C4-2B (cell line): ENCODE measurements at regions not wholly inside any gene's neighbourhood (a gene's known extent, or its start where the extent isn't known, plus 50 kb on each side); places are given as distances from the start of the nearest gene placed in this dataset.

ENCODE experiments used
- H3K27ac ChIP-seq: fragments of 450-650 bp; 2 replicates; pipeline ENCODE4 v1.5.1; 2017
- CTCF ChIP-seq: fragments of 450-650 bp; conservative IDR thresholded peaks from 2 replicates; pipeline ENCODE4 v1.5.1; 2017; ENCODE audit warnings: mild to moderate bottlenecking
- ZFX ChIP-seq: fragments of 450-650 bp; IDR thresholded peaks from 2 replicates; pipeline ENCODE4 v1.6.1; 2017

GRCh38 chr2:122186761-122187222, 431.3 kb downstream of the TSN start:
- TF ChIP-seq ZFX = no peak
- TF ChIP-seq CTCF = no peak
- H3K27ac ChIP-seq = no peak overlapping the region

GRCh38 chr2:122191331-122191730, 435.9 kb downstream of the TSN start:
- H3K27ac ChIP-seq = no peak overlapping the region
- peak; percentile 70 for TF ChIP-seq CTCF
- TF ChIP-seq ZFX = no peak

DNA sequence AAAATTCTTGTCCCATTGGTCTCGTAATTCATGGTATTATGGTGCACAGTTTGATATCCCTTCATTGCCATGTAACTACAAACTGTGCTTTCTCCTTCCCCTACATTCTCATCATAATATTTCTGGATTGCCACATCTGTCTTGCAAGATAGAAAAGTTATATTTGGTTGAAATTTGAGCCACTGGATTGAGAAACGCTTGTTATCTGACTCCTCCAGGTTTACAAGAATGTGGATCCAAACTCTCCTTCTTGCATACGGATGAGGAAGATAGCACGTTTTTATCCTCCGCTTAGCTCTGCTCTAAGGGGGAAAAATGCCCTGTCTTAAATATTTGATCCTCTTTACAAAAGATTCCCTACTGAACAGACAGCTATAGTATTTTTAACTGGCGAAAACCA, 438.2 kb downstream of the TSN start:
- H3K27ac ChIP-seq = no peak overlapping the region
- TF ChIP-seq ZFX = no peak
- no peak for TF ChIP-seq CTCF

- no peak overlapping the region for H3K27ac ChIP-seq
- TF ChIP-seq ZFX (no peak), CTCF (no peak)
Measured at GRCh38 chr2:122194546-122194945, 439.1 kb downstream of the TSN start.

DNA sequence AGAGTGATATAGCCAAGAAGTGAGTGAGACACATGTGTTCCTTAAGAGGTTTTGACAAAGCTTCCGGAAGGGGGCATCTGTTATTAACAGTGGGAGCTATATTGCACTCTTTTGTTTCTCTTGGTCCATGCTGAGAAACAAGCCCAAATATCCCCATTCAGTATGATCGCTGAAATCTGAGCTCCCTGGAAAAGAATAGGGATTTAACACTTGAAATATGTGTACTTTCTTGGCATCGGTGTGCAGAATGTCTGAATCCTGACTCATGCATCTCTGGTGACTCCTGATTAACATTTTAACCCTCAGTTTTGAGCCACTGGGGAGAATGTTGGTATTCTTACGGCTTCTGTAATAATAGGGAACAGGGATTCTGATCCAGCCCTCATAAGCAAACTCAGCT, 448.1 kb downstream of the TSN start:
- TF ChIP-seq ZFX (no peak), CTCF (no peak; the same call in 1 of the 2 replicates)
- no peak overlapping the region for H3K27ac ChIP-seq

- no peak overlapping the region for H3K27ac ChIP-seq
- TF ChIP-seq ZFX = no peak
- TF ChIP-seq CTCF = no peak
Measured at GRCh38 chr2:122205641-122206040, 450.2 kb downstream of the TSN start.

GRCh38 chr2:122206101-122206500, 450.6 kb downstream of the TSN start:
- TF ChIP-seq CTCF (no peak), ZFX (no peak)
- H3K27ac ChIP-seq = no peak overlapping the region
